ENCODE measurements at regions not wholly inside any gene's neighbourhood (a gene's known extent, or its start where the extent isn't known, plus 50 kb on each side); places are given as distances from the start of the nearest gene placed in this dataset.
A peak's percentile ranks its signal among the peaks of the same experiment; 100 is the strongest.
"Not testable (repeated sequence)": the region's sequence is repeated elsewhere in the genome, so short reads cannot be mapped to it uniquely, and the experiment has no call there.

DNA sequence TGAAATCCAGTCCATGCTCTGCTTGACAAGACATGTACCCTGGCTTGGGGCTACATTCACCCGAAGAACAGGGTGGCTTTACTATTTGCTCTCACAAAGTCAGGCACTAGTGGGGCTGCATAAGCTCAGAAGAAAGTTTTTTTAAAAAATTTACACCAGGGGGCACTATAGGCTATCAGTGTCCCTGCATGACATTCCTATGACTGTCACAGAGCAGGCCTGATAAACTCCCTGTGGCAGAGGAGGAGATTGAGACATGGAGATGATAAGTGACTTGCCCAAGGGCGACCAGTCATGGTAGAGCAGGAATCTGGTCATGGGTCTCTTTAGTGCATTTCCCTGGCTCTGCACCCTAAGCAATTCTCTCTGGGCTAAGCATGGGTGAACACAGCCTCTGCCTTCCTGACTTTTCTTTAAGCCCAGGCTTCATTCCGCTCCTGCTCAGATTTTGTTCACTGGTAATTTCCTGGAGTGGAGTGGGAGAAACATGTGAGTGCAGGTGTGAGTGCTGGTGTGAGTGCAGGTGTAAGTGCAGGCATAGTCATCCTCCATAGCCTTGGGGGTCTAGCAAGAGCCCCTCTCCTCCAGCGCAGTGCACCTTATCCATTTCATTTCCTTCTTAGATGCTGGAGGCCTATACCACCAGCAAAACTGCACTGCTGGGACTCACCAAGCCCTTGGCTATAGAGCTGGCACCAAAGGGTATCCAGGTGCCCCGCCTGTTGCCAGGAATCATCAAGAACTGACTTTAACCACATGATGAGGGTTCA is 91.6 kb downstream of the DHRS2 start:
- no peak for DNase-seq (ENCODE audit: extremely low read depth, insufficient read length)
- TF ChIP-seq, protein P1, sequence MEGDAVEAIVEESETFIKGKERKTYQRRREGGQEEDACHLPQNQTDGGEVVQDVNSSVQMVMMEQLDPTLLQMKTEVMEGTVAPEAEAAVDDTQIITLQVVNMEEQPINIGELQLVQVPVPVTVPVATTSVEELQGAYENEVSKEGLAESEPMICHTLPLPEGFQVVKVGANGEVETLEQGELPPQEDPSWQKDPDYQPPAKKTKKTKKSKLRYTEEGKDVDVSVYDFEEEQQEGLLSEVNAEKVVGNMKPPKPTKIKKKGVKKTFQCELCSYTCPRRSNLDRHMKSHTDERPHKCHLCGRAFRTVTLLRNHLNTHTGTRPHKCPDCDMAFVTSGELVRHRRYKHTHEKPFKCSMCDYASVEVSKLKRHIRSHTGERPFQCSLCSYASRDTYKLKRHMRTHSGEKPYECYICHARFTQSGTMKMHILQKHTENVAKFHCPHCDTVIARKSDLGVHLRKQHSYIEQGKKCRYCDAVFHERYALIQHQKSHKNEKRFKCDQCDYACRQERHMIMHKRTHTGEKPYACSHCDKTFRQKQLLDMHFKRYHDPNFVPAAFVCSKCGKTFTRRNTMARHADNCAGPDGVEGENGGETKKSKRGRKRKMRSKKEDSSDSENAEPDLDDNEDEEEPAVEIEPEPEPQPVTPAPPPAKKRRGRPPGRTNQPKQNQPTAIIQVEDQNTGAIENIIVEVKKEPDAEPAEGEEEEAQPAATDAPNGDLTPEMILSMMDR (IDR thresholded peaks at IDR 0.05; ENCODE audit: insufficient read depth, low read length, poor library complexity, severe bottlenecking): peak; percentile 37
- Histone ChIP-seq H3K27me3 (replicated peaks; ENCODE audit: control insufficient read depth, insufficient read depth, low read length) (no peaks in the 10 kb centered on the region; the same call in 1 of the 2 replicates), H3K4me3 (replicated peaks; ENCODE audit: low read depth, low read length) (no peak overlapping the region), H3K36me3 (ENCODE audit: control insufficient read depth, insufficient read depth, low read length) (no peaks in the 10 kb centered on the region)

DNA sequence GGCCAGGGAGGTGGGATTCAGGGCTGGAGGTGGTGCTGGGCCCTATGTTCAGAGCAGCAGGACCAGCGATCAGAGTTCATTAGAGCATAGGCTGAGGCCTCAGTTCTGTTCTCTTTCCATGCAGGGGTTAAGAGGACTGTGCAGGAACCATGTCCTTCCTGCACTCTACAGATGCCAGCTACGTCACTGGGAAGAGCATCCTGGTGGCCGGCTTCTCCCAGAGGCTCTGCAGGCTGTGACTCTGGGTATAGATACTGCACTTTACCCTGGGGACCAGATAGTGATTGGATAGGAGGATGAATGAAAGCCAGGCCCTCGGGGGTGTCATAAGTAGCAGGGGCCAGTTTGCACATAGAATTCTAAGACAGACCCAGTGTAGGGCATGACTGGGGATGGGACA is 92.6 kb downstream of the DHRS2 start:
- H3K27me3 ChIP-seq (replicated peaks; ENCODE audit: control insufficient read depth, insufficient read depth, low read length): no peaks in the 10 kb centered on the region; the same call in 1 of the 2 replicates
- DNase-seq (ENCODE audit: extremely low read depth, insufficient read length): no peak
- no peak overlapping the region for H3K4me3 ChIP-seq (replicated peaks; ENCODE audit: low read depth, low read length)
- no peaks in the 10 kb centered on the region for H3K36me3 ChIP-seq (ENCODE audit: control insufficient read depth, insufficient read depth, low read length)
- TF ChIP-seq, protein P1 (IDR thresholded peaks at IDR 0.05; ENCODE audit: insufficient read depth, low read length, poor library complexity, severe bottlenecking): no peak

DNA sequence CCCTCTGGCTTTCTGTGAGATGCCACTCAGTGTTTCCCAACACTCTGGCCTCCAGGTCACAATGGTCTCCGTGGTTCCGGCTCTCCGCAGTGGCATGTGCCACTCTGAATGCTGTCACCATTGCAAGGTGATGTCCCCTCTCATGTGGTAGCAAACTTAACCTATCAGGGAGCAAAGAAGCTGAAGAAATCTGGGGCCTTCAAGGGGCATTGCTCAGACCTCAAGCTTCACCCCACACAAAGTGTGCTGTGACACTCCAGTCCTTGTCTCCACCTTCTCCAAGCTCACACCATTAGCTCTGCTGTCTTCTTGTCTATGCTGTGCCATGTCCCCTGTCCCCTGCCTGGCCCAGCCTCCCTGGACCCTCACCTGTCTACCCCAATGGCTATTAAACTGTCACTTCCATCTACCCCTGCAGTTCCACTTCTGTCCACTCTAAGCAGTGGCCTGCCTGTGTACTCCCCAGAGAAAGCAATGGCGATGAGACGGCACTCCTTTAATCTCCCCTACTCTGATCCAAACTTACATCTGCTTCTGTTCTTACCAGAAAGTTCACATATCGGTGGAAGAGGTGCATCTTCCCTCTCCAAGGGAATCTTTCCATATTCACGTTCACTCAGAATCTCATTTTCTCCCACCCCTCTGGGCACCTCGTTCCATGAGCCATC is 93.7 kb downstream of the DHRS2 start:
- Histone ChIP-seq H3K27me3 (replicated peaks; ENCODE audit: control insufficient read depth, insufficient read depth, low read length) (no peaks in the 10 kb centered on the region; the same call in 1 of the 2 replicates), H3K4me3 (replicated peaks; ENCODE audit: low read depth, low read length) (no peak overlapping the region), H3K36me3 (ENCODE audit: control insufficient read depth, insufficient read depth, low read length) (no peaks in the 10 kb centered on the region)
- TF ChIP-seq, protein P1 (IDR thresholded peaks at IDR 0.05; ENCODE audit: insufficient read depth, low read length, poor library complexity, severe bottlenecking): no peak
- no peak for DNase-seq (ENCODE audit: extremely low read depth, insufficient read length)

DNA sequence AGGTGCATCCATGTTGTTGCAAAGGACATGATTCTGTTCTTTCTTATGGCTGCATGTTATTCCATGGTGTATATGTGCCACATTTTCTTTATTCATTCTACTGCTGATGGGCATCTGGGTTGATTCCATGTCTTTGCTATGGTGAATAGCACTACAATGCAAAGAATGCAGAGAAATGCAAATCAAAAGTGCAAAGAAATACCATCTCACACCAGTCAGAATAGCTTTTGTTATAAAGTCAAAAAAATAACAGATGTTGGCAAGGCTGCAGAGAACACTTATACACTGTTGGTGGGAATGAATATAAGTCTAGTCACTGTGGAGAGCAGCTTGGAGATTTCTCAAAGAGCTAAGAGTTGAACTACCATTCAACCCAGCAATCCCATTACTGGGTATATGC is 99.2 kb downstream of the DHRS2 start:
- Histone ChIP-seq H3K4me3 (replicated peaks; ENCODE audit: low read depth, low read length) (no peak overlapping the region), H3K36me3 (ENCODE audit: control insufficient read depth, insufficient read depth, low read length) (no peaks in the 10 kb centered on the region), H3K27me3 (replicated peaks; ENCODE audit: control insufficient read depth, insufficient read depth, low read length) (no peaks in the 10 kb centered on the region)
- TF ChIP-seq, protein P1 (IDR thresholded peaks at IDR 0.05; ENCODE audit: insufficient read depth, low read length, poor library complexity, severe bottlenecking): no peak
- no peak for DNase-seq (ENCODE audit: extremely low read depth, insufficient read length)

DNA sequence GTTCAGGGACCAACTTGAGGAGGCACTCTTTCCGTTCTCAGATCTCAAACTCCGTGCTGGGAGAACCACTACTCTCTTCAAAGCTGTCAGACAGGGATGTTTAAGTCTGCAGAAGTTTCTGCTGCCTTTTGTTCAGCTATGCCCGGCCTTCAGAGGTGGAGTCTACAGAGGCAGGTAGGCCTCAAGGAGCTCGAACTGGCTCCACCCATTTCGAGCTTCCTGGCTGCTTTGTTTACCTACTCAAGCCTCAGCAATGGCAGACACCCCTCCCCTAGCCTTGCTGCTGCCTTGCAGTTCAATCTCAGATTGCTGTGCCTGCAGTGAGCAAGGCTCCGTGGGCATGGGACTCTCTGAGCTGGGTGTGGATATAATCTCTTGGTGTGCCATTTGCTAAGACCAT is 108.2 kb downstream of the DHRS2 start:
- not testable (repeated sequence) for H3K27me3 ChIP-seq (replicated peaks; ENCODE audit: control insufficient read depth, insufficient read depth, low read length); DNase-seq (ENCODE audit: extremely low read depth, insufficient read length); H3K36me3 ChIP-seq (ENCODE audit: control insufficient read depth, insufficient read depth, low read length); H3K4me3 ChIP-seq (replicated peaks; ENCODE audit: low read depth, low read length)

DNA sequence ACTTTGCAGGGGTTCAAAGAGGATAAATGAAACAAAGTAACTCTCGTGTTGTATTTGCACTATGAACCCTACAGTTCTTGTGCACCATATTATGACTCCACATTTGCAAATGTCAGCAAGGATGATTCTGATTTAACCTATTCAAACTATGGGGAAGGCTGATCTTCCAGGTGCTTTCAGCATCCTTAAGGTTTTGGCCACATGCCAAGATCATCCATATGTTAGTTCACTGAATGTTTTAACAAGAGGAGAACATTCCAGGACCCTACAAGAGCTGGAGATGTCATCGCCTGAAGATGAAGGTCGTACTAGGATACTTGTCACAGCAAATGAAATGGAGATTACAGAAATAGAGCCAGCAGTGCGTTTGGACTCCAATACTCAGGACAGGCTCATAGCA is 114.2 kb downstream of the DHRS2 start:
- Histone ChIP-seq H3K27me3 (replicated peaks; ENCODE audit: control insufficient read depth, insufficient read depth, low read length) (no peaks in the 10 kb centered on the region), H3K4me3 (replicated peaks; ENCODE audit: low read depth, low read length) (no peak overlapping the region), H3K36me3 (ENCODE audit: control insufficient read depth, insufficient read depth, low read length) (no peaks in the 10 kb centered on the region)
- TF ChIP-seq, protein P1 (IDR thresholded peaks at IDR 0.05; ENCODE audit: insufficient read depth, low read length, poor library complexity, severe bottlenecking): no peak
- no peak for DNase-seq (ENCODE audit: extremely low read depth, insufficient read length)
